ENCODE measurements at regions not wholly inside any gene's neighbourhood (a gene's known extent, or its start where the extent isn't known, plus 50 kb on each side); places are given as distances from the start of the nearest gene placed in this dataset.

DNA sequence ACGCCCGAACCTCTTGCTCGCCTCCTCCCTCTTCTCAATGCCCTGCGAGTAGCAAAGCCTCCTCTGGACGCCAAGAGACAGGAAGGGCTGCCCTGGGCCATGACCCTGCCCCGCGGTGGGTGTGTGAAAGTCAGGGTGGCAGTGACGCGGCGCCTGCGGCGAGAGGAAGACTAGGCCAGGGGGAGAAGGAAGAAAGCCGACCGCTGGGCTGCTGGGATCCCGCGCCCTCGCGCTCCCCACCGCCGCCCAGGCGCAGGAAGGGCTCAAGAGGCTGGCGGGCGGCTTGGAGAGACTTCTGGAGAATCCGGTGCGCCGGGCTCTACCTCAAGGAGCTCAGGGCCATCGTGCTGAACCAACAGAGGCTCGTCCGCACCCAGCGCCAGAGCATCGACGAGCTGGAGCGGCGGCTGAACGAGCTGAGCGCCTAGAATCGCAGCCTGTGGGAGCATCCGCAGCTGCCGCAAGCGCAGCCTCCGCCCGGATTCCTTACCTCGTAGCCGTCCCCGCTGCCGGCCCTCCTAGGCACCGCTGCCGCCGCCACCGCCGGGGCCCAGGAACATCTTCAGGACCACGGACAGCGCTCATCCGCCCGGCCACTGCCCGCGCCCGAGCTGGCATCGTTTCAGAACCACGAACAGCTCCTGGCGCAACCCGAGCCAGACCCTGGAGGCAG is 105.0 kb upstream of the PRB2 start:
- Histone ChIP-seq H3K4me2 (ENCODE audit: insufficient read depth, low read length) (peak overlapping the region; percentile 33), H3K27me3 (ENCODE audit: insufficient read depth, low read length) (no peaks in the 10 kb centered on the region), H3K9me3 (ENCODE audit: low read depth, low read length) (no peaks in the 10 kb centered on the region), H3K4me1 (ENCODE audit: insufficient read depth, low read length) (peaks cover 3% of the 10 kb centered on the region), H4K20me1 (ENCODE audit: insufficient read depth, low read length) (peaks cover 17% of the 10 kb centered on the region), H2AFZ (ENCODE audit: low read length) (no peak overlapping the region), H3K79me2 (ENCODE audit: insufficient read depth, low read length) (no peaks in the 10 kb centered on the region), H3K27ac (ENCODE audit: low read depth, low read length) (no peak overlapping the region), H3K36me3 (ENCODE audit: insufficient read depth, low read length) (no peaks in the 10 kb centered on the region), H3K4me3 (ENCODE audit: insufficient read depth, low read length) (no peak overlapping the region)
- TF ChIP-seq, protein P1, sequence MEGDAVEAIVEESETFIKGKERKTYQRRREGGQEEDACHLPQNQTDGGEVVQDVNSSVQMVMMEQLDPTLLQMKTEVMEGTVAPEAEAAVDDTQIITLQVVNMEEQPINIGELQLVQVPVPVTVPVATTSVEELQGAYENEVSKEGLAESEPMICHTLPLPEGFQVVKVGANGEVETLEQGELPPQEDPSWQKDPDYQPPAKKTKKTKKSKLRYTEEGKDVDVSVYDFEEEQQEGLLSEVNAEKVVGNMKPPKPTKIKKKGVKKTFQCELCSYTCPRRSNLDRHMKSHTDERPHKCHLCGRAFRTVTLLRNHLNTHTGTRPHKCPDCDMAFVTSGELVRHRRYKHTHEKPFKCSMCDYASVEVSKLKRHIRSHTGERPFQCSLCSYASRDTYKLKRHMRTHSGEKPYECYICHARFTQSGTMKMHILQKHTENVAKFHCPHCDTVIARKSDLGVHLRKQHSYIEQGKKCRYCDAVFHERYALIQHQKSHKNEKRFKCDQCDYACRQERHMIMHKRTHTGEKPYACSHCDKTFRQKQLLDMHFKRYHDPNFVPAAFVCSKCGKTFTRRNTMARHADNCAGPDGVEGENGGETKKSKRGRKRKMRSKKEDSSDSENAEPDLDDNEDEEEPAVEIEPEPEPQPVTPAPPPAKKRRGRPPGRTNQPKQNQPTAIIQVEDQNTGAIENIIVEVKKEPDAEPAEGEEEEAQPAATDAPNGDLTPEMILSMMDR (IDR thresholded peaks at IDR 0.05; ENCODE audit: extremely low read depth, low read depth, low read length): no peak
- peak; percentile 94 for DNase-seq (ENCODE audit: insufficient read length, low spot score, missing footprints)

DNA sequence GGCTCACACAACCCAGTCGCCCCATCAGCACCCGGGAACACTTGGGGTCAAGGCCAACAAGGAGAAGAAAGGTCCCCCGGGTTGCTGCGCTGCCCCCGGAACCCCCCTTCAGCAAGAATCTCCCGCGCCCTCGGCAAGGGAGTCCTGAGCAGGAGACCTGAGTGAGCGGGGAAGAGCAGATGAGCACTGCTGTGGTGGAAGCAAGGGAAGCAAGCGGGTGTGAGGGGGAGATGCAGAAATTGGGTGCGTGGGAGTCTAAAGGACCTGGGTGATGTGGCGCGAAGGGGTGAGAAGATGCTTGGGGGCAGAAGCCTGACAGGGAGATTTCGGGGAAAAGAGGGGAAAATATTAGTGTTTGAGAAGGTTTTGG is 105.5 kb upstream of the PRB2 start:
- H4K20me1 ChIP-seq (ENCODE audit: insufficient read depth, low read length): peaks cover 17% of the 10 kb centered on the region
- DNase-seq (ENCODE audit: insufficient read length, low spot score, missing footprints): no peak
- no peak overlapping the region for H3K4me2 ChIP-seq (ENCODE audit: insufficient read depth, low read length)
- H3K27ac ChIP-seq (ENCODE audit: low read depth, low read length): no peak overlapping the region
- no peaks in the 10 kb centered on the region for H3K79me2 ChIP-seq (ENCODE audit: insufficient read depth, low read length)
- H3K4me1 ChIP-seq (ENCODE audit: insufficient read depth, low read length): peaks cover 3% of the 10 kb centered on the region
- TF ChIP-seq, protein P1 (IDR thresholded peaks at IDR 0.05; ENCODE audit: extremely low read depth, low read depth, low read length): no peak
- no peak overlapping the region for H2AFZ ChIP-seq (ENCODE audit: low read length)
- H3K9me3 ChIP-seq (ENCODE audit: low read depth, low read length): no peaks in the 10 kb centered on the region
- no peaks in the 10 kb centered on the region for H3K36me3 ChIP-seq (ENCODE audit: insufficient read depth, low read length)
- H3K27me3 ChIP-seq (ENCODE audit: insufficient read depth, low read length): no peaks in the 10 kb centered on the region
- H3K4me3 ChIP-seq (ENCODE audit: insufficient read depth, low read length): no peak overlapping the region

DNA sequence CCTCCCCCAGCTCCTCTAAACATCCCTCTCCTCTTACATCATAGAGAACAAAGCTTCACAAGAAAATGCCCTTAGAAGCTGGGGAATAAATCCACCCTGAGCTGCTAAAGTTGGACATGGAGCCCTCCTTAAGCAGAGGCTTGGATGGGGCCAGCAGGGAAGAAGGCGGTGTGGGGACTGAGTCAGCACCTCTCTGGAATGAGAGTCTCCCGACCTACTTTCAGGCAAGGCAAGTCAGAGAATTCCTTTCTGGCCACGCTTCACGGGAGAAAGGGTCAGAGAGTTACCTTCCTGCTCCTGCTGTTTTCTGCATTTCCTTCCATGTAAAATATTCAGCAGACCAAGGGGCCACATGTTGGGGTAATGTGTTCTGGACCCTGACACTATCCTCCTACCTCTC is 113.3 kb upstream of the PRB2 start:
- H3K36me3 ChIP-seq (ENCODE audit: insufficient read depth, low read length): no peaks in the 10 kb centered on the region
- no peaks in the 10 kb centered on the region for H3K79me2 ChIP-seq (ENCODE audit: insufficient read depth, low read length)
- no peak overlapping the region for H3K4me3 ChIP-seq (ENCODE audit: insufficient read depth, low read length)
- H3K9me3 ChIP-seq (ENCODE audit: low read depth, low read length): no peaks in the 10 kb centered on the region
- no peak overlapping the region for H3K27ac ChIP-seq (ENCODE audit: low read depth, low read length)
- H3K27me3 ChIP-seq (ENCODE audit: insufficient read depth, low read length): peaks cover 2% of the 10 kb centered on the region
- H3K4me1 ChIP-seq (ENCODE audit: insufficient read depth, low read length): peaks cover 6% of the 10 kb centered on the region
- no peak for DNase-seq (ENCODE audit: insufficient read length, low spot score, missing footprints)
- H4K20me1 ChIP-seq (ENCODE audit: insufficient read depth, low read length): peaks cover 4% of the 10 kb centered on the region
- H3K4me2 ChIP-seq (ENCODE audit: insufficient read depth, low read length): no peak overlapping the region
- no peak overlapping the region for H2AFZ ChIP-seq (ENCODE audit: low read length)
- TF ChIP-seq, protein P1 (IDR thresholded peaks at IDR 0.05; ENCODE audit: extremely low read depth, low read depth, low read length): no peak

DNA sequence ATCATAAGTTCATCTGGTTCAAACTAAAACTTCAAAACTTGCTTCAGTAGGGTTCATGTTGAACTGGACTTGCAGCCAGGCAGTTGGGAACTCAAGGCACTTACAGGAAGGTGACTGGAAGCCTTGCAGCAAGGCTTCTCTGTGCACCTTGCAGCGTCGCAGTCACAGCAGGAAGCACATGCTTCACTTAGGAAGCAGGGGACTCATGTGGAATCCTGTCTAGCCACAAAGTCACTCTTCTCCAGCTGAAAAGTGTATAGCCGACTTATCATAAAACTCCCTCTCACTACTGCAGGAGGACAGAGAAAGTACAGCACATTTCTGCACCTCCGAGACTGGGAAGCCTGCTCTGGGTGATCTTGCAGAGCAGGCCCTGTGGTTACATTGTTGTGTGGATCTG is 114.0 kb upstream of the PRB2 start:
- no peak for DNase-seq (ENCODE audit: insufficient read length, low spot score, missing footprints)
- Histone ChIP-seq H3K79me2 (ENCODE audit: insufficient read depth, low read length) (no peaks in the 10 kb centered on the region), H3K36me3 (ENCODE audit: insufficient read depth, low read length) (no peaks in the 10 kb centered on the region), H3K27ac (ENCODE audit: low read depth, low read length) (no peak overlapping the region), H4K20me1 (ENCODE audit: insufficient read depth, low read length) (peaks cover 4% of the 10 kb centered on the region), H3K4me3 (ENCODE audit: insufficient read depth, low read length) (no peak overlapping the region), H3K27me3 (ENCODE audit: insufficient read depth, low read length) (peaks cover 2% of the 10 kb centered on the region), H3K4me1 (ENCODE audit: insufficient read depth, low read length) (peaks cover 6% of the 10 kb centered on the region), H2AFZ (ENCODE audit: low read length) (no peak overlapping the region), H3K9me3 (ENCODE audit: low read depth, low read length) (no peaks in the 10 kb centered on the region), H3K4me2 (ENCODE audit: insufficient read depth, low read length) (no peak overlapping the region)
- TF ChIP-seq, protein P1 (IDR thresholded peaks at IDR 0.05; ENCODE audit: extremely low read depth, low read depth, low read length): no peak

All from osteoblast (primary cell).